ENCODE measurements at regions not wholly inside any gene's neighbourhood (a gene's known extent, or its start where the extent isn't known, plus 50 kb on each side); places are given as distances from the start of the nearest gene placed in this dataset.

- H3K27me3 ChIP-seq (ENCODE audit: control insufficient read depth, insufficient read depth, low read length), result no peaks in the 10 kb centered on the region
- no peak overlapping the region for H3K4me3 ChIP-seq (ENCODE audit: low read length)
- no peak overlapping the region for H3K27ac ChIP-seq (ENCODE audit: low read length)
- H3K9me3 ChIP-seq (ENCODE audit: control insufficient read depth, insufficient read depth, low read length), result no peaks in the 10 kb centered on the region
- no CpG with 5 or more reads among the region's 2 CpGs for WGBS (ENCODE audit: insufficient coverage, insufficient read length)
- H3K4me1 ChIP-seq (ENCODE audit: control insufficient read depth, insufficient read depth, low read length), result no peaks in the 10 kb centered on the region
- H3K36me3 ChIP-seq (ENCODE audit: control insufficient read depth, insufficient read depth, low read length), result no peaks in the 10 kb centered on the region
- DNase-seq (ENCODE audit: low read depth, low spot score), result no peak
Measured at GRCh38 chr4:30996841-30997240, 276.7 kb downstream of the PCDH7 start.

- WGBS (ENCODE audit: insufficient coverage, insufficient read length), result no CpG with 5 or more reads among the region's 5 CpGs
- H3K9me3 ChIP-seq (ENCODE audit: control insufficient read depth, insufficient read depth, low read length), result no peaks in the 10 kb centered on the region
- H3K27ac ChIP-seq (ENCODE audit: low read length), result no peak overlapping the region
- DNase-seq (ENCODE audit: low read depth, low spot score), result no peak
- H3K27me3 ChIP-seq (ENCODE audit: control insufficient read depth, insufficient read depth, low read length), result no peaks in the 10 kb centered on the region
- H3K36me3 ChIP-seq (ENCODE audit: control insufficient read depth, insufficient read depth, low read length), result no peaks in the 10 kb centered on the region
- H3K4me1 ChIP-seq (ENCODE audit: control insufficient read depth, insufficient read depth, low read length), result no peaks in the 10 kb centered on the region
- no peak overlapping the region for H3K4me3 ChIP-seq (ENCODE audit: low read length)
Measured at GRCh38 chr4:31005037-31005436, 284.9 kb downstream of the PCDH7 start.

- WGBS (ENCODE audit: insufficient coverage, insufficient read length), result no CpG with 5 or more reads among the region's 2 CpGs
- Histone ChIP-seq H3K9me3 (ENCODE audit: control insufficient read depth, insufficient read depth, low read length) (no peaks in the 10 kb centered on the region), H3K4me3 (ENCODE audit: low read length) (no peak overlapping the region), H3K27ac (ENCODE audit: low read length) (no peak overlapping the region), H3K4me1 (ENCODE audit: control insufficient read depth, insufficient read depth, low read length) (no peaks in the 10 kb centered on the region), H3K36me3 (ENCODE audit: control insufficient read depth, insufficient read depth, low read length) (no peaks in the 10 kb centered on the region), H3K27me3 (ENCODE audit: control insufficient read depth, insufficient read depth, low read length) (no peaks in the 10 kb centered on the region)
- no peak for DNase-seq (ENCODE audit: low read depth, low spot score)
Measured at GRCh38 chr4:31007858-31008257, 287.7 kb downstream of the PCDH7 start.

- H3K4me1 ChIP-seq (ENCODE audit: control insufficient read depth, insufficient read depth, low read length), result no peaks in the 10 kb centered on the region
- no peak overlapping the region for H3K4me3 ChIP-seq (ENCODE audit: low read length)
- H3K36me3 ChIP-seq (ENCODE audit: control insufficient read depth, insufficient read depth, low read length), result no peaks in the 10 kb centered on the region
- H3K27me3 ChIP-seq (ENCODE audit: control insufficient read depth, insufficient read depth, low read length), result no peaks in the 10 kb centered on the region
- no peak for DNase-seq (ENCODE audit: low read depth, low spot score)
- H3K27ac ChIP-seq (ENCODE audit: low read length), result no peak overlapping the region
- H3K9me3 ChIP-seq (ENCODE audit: control insufficient read depth, insufficient read depth, low read length), result no peaks in the 10 kb centered on the region
Measured at GRCh38 chr4:31009926-31010325, 289.8 kb downstream of the PCDH7 start.

GRCh38 chr4:31015123-31015522 is 295.0 kb downstream of the PCDH7 start:
- Histone ChIP-seq H3K27ac (ENCODE audit: low read length) (no peak overlapping the region), H3K36me3 (ENCODE audit: control insufficient read depth, insufficient read depth, low read length) (no peaks in the 10 kb centered on the region), H3K9me3 (ENCODE audit: control insufficient read depth, insufficient read depth, low read length) (no peaks in the 10 kb centered on the region), H3K4me3 (ENCODE audit: low read length) (no peak overlapping the region), H3K27me3 (ENCODE audit: control insufficient read depth, insufficient read depth, low read length) (no peaks in the 10 kb centered on the region), H3K4me1 (ENCODE audit: control insufficient read depth, insufficient read depth, low read length) (no peaks in the 10 kb centered on the region)
- no peak for DNase-seq (ENCODE audit: low read depth, low spot score)
- WGBS (ENCODE audit: insufficient coverage, insufficient read length), result no CpG with 5 or more reads among the region's 3 CpGs

GRCh38 chr4:31016322-31017061 is 296.3 kb downstream of the PCDH7 start:
- no peaks in the 10 kb centered on the region for H3K36me3 ChIP-seq (ENCODE audit: control insufficient read depth, insufficient read depth, low read length)
- H3K4me1 ChIP-seq (ENCODE audit: control insufficient read depth, insufficient read depth, low read length), result no peaks in the 10 kb centered on the region
- no peak overlapping the region for H3K4me3 ChIP-seq (ENCODE audit: low read length)
- no peaks in the 10 kb centered on the region for H3K27me3 ChIP-seq (ENCODE audit: control insufficient read depth, insufficient read depth, low read length)
- no peaks in the 10 kb centered on the region for H3K9me3 ChIP-seq (ENCODE audit: control insufficient read depth, insufficient read depth, low read length)
- H3K27ac ChIP-seq (ENCODE audit: low read length), result no peak overlapping the region
- WGBS (ENCODE audit: insufficient coverage, insufficient read length), result no CpG with 5 or more reads among the region's 2 CpGs
- DNase-seq (ENCODE audit: low read depth, low spot score), result peak; percentile 9

- Histone ChIP-seq H3K27me3 (ENCODE audit: control insufficient read depth, insufficient read depth, low read length) (no peaks in the 10 kb centered on the region), H3K27ac (ENCODE audit: low read length) (no peak overlapping the region), H3K9me3 (ENCODE audit: control insufficient read depth, insufficient read depth, low read length) (no peaks in the 10 kb centered on the region), H3K4me3 (ENCODE audit: low read length) (no peak overlapping the region), H3K36me3 (ENCODE audit: control insufficient read depth, insufficient read depth, low read length) (no peaks in the 10 kb centered on the region), H3K4me1 (ENCODE audit: control insufficient read depth, insufficient read depth, low read length) (no peaks in the 10 kb centered on the region)
- no CpG with 5 or more reads among the region's 8 CpGs for WGBS (ENCODE audit: insufficient coverage, insufficient read length)
- DNase-seq (ENCODE audit: low read depth, low spot score), result no peak
Measured at GRCh38 chr4:31020363-31020762, 300.2 kb downstream of the PCDH7 start.

- H3K9me3 ChIP-seq (ENCODE audit: control insufficient read depth, insufficient read depth, low read length), result no peaks in the 10 kb centered on the region
- H3K36me3 ChIP-seq (ENCODE audit: control insufficient read depth, insufficient read depth, low read length), result no peaks in the 10 kb centered on the region
- H3K4me1 ChIP-seq (ENCODE audit: control insufficient read depth, insufficient read depth, low read length), result no peaks in the 10 kb centered on the region
- H3K4me3 ChIP-seq (ENCODE audit: low read length), result no peak overlapping the region
- no peaks in the 10 kb centered on the region for H3K27me3 ChIP-seq (ENCODE audit: control insufficient read depth, insufficient read depth, low read length)
- DNase-seq (ENCODE audit: low read depth, low spot score), result no peak
- H3K27ac ChIP-seq (ENCODE audit: low read length), result no peak overlapping the region
- no CpG with 5 or more reads among the region's 2 CpGs for WGBS (ENCODE audit: insufficient coverage, insufficient read length)
Measured at GRCh38 chr4:31021008-31021407, 300.8 kb downstream of the PCDH7 start.

GRCh38 chr4:31022702-31023101 is 302.5 kb downstream of the PCDH7 start:
- 100% methylated on average over 2 of the region's 5 CpGs for WGBS (ENCODE audit: insufficient coverage, insufficient read length)
- Histone ChIP-seq H3K4me1 (ENCODE audit: control insufficient read depth, insufficient read depth, low read length) (no peaks in the 10 kb centered on the region), H3K4me3 (ENCODE audit: low read length) (no peak overlapping the region)

GRCh38 chr4:31023109-31023508 is 302.9 kb downstream of the PCDH7 start:
- no CpG with 5 or more reads among the region's 2 CpGs for WGBS (ENCODE audit: insufficient coverage, insufficient read length)

More at GRCh38 chr4:31022702-31023101, 302.5 kb downstream of the PCDH7 start:
- Histone ChIP-seq H3K36me3 (ENCODE audit: control insufficient read depth, insufficient read depth, low read length) (no peaks in the 10 kb centered on the region), H3K9me3 (ENCODE audit: control insufficient read depth, insufficient read depth, low read length) (no peaks in the 10 kb centered on the region), H3K27ac (ENCODE audit: low read length) (no peak overlapping the region), H3K27me3 (ENCODE audit: control insufficient read depth, insufficient read depth, low read length) (no peaks in the 10 kb centered on the region)
- no peak for DNase-seq (ENCODE audit: low read depth, low spot score)

GRCh38 chr4:31023742-31024141 is 303.6 kb downstream of the PCDH7 start:
- no peak overlapping the region for H3K4me3 ChIP-seq (ENCODE audit: low read length)
- no peaks in the 10 kb centered on the region for H3K27me3 ChIP-seq (ENCODE audit: control insufficient read depth, insufficient read depth, low read length)
- WGBS (ENCODE audit: insufficient coverage, insufficient read length), result no CpG with 5 or more reads among the region's 2 CpGs
- no peak overlapping the region for H3K27ac ChIP-seq (ENCODE audit: low read length)
- H3K4me1 ChIP-seq (ENCODE audit: control insufficient read depth, insufficient read depth, low read length), result no peaks in the 10 kb centered on the region
- DNase-seq (ENCODE audit: low read depth, low spot score), result no peak
- H3K36me3 ChIP-seq (ENCODE audit: control insufficient read depth, insufficient read depth, low read length), result no peaks in the 10 kb centered on the region
- H3K9me3 ChIP-seq (ENCODE audit: control insufficient read depth, insufficient read depth, low read length), result no peaks in the 10 kb centered on the region

More at GRCh38 chr4:31023109-31023508, 302.9 kb downstream of the PCDH7 start:
- DNase-seq (ENCODE audit: low read depth, low spot score), result no peak
- no peak overlapping the region for H3K27ac ChIP-seq (ENCODE audit: low read length)
- no peaks in the 10 kb centered on the region for H3K4me1 ChIP-seq (ENCODE audit: control insufficient read depth, insufficient read depth, low read length)
- H3K4me3 ChIP-seq (ENCODE audit: low read length), result no peak overlapping the region
- no peaks in the 10 kb centered on the region for H3K9me3 ChIP-seq (ENCODE audit: control insufficient read depth, insufficient read depth, low read length)
- no peaks in the 10 kb centered on the region for H3K36me3 ChIP-seq (ENCODE audit: control insufficient read depth, insufficient read depth, low read length)
- H3K27me3 ChIP-seq (ENCODE audit: control insufficient read depth, insufficient read depth, low read length), result no peaks in the 10 kb centered on the region

Data from iPS DF 6.9 (cell line).